Esophagus muscularis mucosa (tissue), 4 donors: ENCODE measurements at regions not wholly inside any gene's neighbourhood (a gene's known extent, or its start where the extent isn't known, plus 50 kb on each side); places are given as distances from the start of the nearest gene placed in this dataset.
A peak's percentile ranks its signal among the peaks of the same experiment; 100 is the strongest.

Experiments
- DNase-seq: peaks from one replicate; pipeline ENCODE4 v3.0.0-alpha.2; 2017; ENCODE audit errors: extremely low spot score
- H3K27ac ChIP-seq, 4 donors: fragments of 200-600 bp; sonication (generic); replicated peaks in 1 of 4; 1 replicate in 3 of 4; 2 replicates in 1 of 4; pipeline ENCODE4 v1.5.1; 2016 to 2019; ENCODE audit warnings: mild to moderate bottlenecking in 1 of 4
- H3K27me3 ChIP-seq, 4 donors: fragments of 200-600 bp; sonication (generic); one replicate each; pipeline versions ENCODE4 v1.5.1 to v1.6.0; 2016 to 2019
- H3K36me3 ChIP-seq, 4 donors: fragments of 200-600 bp; sonication (generic); one replicate each; pipeline ENCODE4 v1.5.1; 2016 to 2019
- H3K4me1 ChIP-seq, 4 donors: fragments of 200-600 bp; sonication (generic); one replicate each; pipeline ENCODE4 v1.5.1; 2016 to 2019
- H3K4me3 ChIP-seq, 4 donors: fragments of 200-600 bp; sonication (generic); 1 replicate in 2 of 4; 2 replicates in 2 of 4; pipeline ENCODE4 v1.5.1; 2016 to 2019; ENCODE audit warnings: mild to moderate bottlenecking in 4 of 4, moderate library complexity in 1 of 4
- H3K9me3 ChIP-seq, 4 donors: fragments of 200-600 bp; sonication (generic); 1 replicate in 3 of 4; 2 replicates in 1 of 4; pipeline ENCODE4 v1.5.1; 2016 to 2019
- EP300 ChIP-seq: sonication (generic); formaldehyde crosslinking; IDR thresholded peaks from one replicate; pipeline ENCODE4 v1.6.1; 2017; ENCODE audit warnings: antibody characterized with exemption
- POLR2A ChIP-seq: fragments of 450-650 bp; IDR thresholded peaks from one replicate; pipeline ENCODE4 v1.6.1; 2017; ENCODE audit warnings: antibody characterized with exemption, moderate library complexity, mild to moderate bottlenecking, low read depth
- POLR2AphosphoS5 ChIP-seq, 2 donors: sonication (generic); formaldehyde crosslinking; IDR thresholded peaks; one replicate each; pipeline ENCODE4 v1.6.1; 2017; ENCODE audit warnings: antibody characterized with exemption in 2 of 2
- WGBS: methylation state at CpG from one replicate; pipeline ENCODE4 v1.1.5; 2018; 5-methylcytosine and 5-hydroxymethylcytosine counted together
- intact Hi-C: fragments of 100-400 bp; cut with DNase I; formaldehyde crosslinking; loops from one replicate; pipeline ENCODE4 v1.15.1; 2023
- TF ChIP-seq, protein P1 (sequence below), 3 experiments: fragments of 200-600 bp in 2 of 3; fragments of 450-650 bp in 1 of 3; sonication (generic) in 2 of 3; IDR thresholded peaks; one replicate each; pipeline ENCODE4 v1.5.1; 2017 to 2019; ENCODE audit warnings: antibody characterized with exemption in 3 of 3, mild to moderate bottlenecking in 2 of 3, moderate library complexity in 1 of 3

DNA sequence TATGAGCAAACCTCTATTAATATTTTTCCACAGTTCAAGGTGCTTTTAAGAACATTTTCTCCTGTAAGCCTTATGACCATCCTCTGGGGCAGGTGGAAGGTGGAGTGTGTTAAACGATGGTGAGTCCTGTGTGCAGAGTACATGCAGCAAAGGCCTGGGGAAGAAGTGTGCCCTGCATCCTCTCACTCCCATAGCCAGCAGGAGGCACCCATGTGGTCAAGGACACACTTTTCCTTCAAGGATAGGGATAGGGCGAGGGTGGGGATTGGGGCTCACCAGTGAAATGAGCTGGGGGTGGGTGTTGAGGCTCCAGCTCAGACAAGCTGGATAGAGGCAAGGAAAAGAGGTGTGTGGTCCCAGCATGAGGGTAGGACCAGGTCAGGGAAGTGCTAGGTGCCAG, 120.8 kb upstream of the KCNE2 start:
- WGBS: 77% methylated on average over 2 of the region's 2 CpGs
- no peaks in the 10 kb centered on the region for H3K27me3 ChIP-seq

DNA sequence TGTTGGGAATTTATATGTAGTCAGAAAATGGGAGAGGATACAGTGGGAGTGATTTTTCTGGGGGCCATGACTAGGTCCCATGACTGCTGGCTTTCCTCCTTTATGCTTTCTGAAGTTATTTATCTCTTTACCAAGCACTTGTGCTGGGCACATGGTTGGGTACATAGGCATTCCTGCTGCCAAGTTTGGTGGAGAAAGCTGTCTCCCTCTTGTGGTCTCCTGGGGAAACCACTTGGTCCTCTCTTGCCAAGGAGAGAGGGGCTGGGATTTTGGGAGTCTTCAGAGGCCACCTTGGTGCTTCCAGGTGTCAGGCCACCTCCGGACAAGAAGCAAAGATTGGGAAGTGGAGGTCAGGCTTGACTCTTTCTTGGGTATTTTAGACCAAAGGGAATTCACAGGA, 120.2 kb upstream of the KCNE2 start:
- Histone ChIP-seq H3K27me3 (no peaks in the 10 kb centered on the region), H3K36me3 (no peaks in the 10 kb centered on the region), H3K4me1 (no peaks in the 10 kb centered on the region), H3K4me3 (no peak overlapping the region), H3K9me3 (peaks cover 0 to 12% (median 4%) of the 10 kb centered on the region in 4 donors), H3K27ac (no peak overlapping the region)
- intact Hi-C loops: no loop called here
- TF ChIP-seq, protein P1, sequence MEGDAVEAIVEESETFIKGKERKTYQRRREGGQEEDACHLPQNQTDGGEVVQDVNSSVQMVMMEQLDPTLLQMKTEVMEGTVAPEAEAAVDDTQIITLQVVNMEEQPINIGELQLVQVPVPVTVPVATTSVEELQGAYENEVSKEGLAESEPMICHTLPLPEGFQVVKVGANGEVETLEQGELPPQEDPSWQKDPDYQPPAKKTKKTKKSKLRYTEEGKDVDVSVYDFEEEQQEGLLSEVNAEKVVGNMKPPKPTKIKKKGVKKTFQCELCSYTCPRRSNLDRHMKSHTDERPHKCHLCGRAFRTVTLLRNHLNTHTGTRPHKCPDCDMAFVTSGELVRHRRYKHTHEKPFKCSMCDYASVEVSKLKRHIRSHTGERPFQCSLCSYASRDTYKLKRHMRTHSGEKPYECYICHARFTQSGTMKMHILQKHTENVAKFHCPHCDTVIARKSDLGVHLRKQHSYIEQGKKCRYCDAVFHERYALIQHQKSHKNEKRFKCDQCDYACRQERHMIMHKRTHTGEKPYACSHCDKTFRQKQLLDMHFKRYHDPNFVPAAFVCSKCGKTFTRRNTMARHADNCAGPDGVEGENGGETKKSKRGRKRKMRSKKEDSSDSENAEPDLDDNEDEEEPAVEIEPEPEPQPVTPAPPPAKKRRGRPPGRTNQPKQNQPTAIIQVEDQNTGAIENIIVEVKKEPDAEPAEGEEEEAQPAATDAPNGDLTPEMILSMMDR (IDR thresholded peaks at IDR 0.05): peak in 2 of 3 experiments; percentile 17 to 36
- no peak for TF ChIP-seq EP300
- 58% methylated on average over 1 of the region's 1 CpG for WGBS
- DNase-seq: no peak

More for the DNA sequence above, 120.8 kb upstream of the KCNE2 start:
- Histone ChIP-seq H3K4me1 (no peaks in the 10 kb centered on the region), H3K4me3 (no peak overlapping the region), H3K36me3 (no peaks in the 10 kb centered on the region), H3K9me3 (peaks cover 0 to 10% (median 4%) of the 10 kb centered on the region in 4 donors), H3K27ac (no peak overlapping the region)
- intact Hi-C loops: no loop called here
- no peak for DNase-seq
- TF ChIP-seq, protein P1 (IDR thresholded peaks at IDR 0.05): no peak
- TF ChIP-seq POLR2AphosphoS5 (IDR thresholded peaks at IDR 0.05) (no peak), EP300 (no peak), POLR2A (no peak)

DNA sequence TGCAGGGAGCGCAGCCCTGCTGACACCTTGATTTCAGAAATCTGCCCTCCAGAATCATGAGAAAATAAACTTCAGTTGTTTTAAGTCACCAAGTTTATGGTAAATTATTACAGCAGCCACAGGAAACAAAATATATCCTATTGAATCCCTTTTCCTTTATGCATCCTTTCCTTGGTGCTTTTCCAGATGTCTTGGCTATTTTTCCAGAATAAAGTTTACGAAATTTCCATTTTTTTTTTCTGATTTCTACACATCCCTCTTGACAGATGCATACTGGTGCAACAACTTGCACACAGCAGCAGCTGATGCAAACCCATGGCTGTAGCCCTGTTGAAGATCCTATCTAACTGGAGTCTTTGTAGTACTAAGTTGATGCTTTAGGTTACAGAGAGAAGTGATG, 111.1 kb upstream of the KCNE2 start:
- Histone ChIP-seq H3K4me1 (peaks cover 0 to 9% (median 0%) of the 10 kb centered on the region in 4 donors), H3K4me3 (no peak overlapping the region), H3K36me3 (no peaks in the 10 kb centered on the region), H3K9me3 (peaks cover 0 to 24% (median 15%) of the 10 kb centered on the region in 4 donors), H3K27me3 (no peaks in the 10 kb centered on the region), H3K27ac (no peak overlapping the region)
- no peak for TF ChIP-seq POLR2A
- WGBS: 86% methylated on average over 2 of the region's 2 CpGs
- intact Hi-C loops: no loop called here
- DNase-seq: no peak

DNA sequence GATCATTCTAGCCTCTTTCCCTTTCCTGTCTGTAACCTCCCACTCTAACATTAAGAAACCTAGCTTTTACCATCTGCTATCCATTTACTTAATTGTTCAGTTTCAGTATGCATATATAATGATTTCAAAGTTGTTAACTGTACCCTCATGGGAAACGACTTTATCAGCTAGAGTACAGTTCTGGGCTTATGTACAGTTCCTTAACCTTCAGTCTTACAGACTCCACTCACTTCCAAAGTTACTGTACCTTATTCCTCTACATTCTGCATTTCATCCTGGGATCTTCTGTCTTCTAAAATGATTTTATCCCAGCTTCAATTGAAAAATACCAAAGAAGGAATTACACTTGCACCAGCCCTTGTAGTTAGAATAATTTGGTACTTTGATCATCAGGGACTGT, 108.7 kb upstream of the KCNE2 start:
- H3K9me3 ChIP-seq: peaks cover 0 to 21% (median 13%) of the 10 kb centered on the region in 4 donors
- no peak for DNase-seq
- no peaks in the 10 kb centered on the region for H3K27me3 ChIP-seq
- H3K4me1 ChIP-seq: peaks cover 0 to 9% (median under 1%) of the 10 kb centered on the region in 4 donors
- no peak overlapping the region for H3K27ac ChIP-seq
- H3K4me3 ChIP-seq: no peak overlapping the region
- TF ChIP-seq, protein P1 (IDR thresholded peaks at IDR 0.05): no peak
- TF ChIP-seq POLR2AphosphoS5 (IDR thresholded peaks at IDR 0.05) (no peak), POLR2A (no peak), EP300 (no peak)
- intact Hi-C loops: no loop called here
- WGBS: 82% methylated on average over 1 of the region's 1 CpG
- H3K36me3 ChIP-seq: no peaks in the 10 kb centered on the region

DNA sequence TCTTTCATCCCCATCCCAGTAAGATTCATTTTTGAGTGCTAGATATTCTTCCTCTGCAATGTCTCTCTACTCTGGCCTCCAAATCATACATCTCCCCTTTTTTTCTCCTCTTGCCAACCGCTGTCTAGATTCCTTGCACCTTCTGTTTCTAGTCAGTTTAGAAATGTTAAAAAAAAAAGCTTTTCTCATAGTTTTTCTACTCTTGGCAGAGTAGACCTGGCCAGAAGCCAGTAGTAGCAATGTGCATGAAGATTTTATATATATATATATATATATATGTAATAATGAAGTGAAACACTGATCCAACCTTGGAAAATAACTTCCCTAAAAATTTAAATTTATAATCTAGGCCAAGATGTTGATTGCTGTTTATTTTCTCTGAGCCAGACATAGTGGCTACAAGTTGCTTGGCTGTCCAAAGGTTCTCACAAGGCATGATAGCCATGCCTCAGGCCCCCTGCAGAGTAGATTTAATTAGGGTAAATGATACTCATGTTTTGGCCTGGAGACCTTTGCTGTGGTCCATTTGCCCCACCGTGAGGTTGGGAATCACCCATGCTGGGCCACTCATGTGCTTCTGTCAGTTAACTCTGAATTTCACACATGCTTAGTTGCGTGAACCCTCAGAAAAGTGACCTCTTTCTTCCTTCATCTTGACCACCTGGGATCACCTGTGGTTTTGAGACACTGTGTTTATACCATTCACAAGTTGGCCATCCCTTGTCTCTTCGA, 103.4 kb upstream of the KCNE2 start:
- DNase-seq: no peak
- Histone ChIP-seq H3K27ac (no peak overlapping the region), H3K36me3 (no peaks in the 10 kb centered on the region), H3K9me3 (peaks cover 0 to 5% (median 4%) of the 10 kb centered on the region in 4 donors), H3K4me3 (no peak overlapping the region), H3K4me1 (peaks cover 0 to 42% (median 30%) of the 10 kb centered on the region in 4 donors), H3K27me3 (no peaks in the 10 kb centered on the region)
- intact Hi-C loops: no loop called here
- WGBS: 77% methylated on average over 4 of the region's 4 CpGs
- no peak for TF ChIP-seq POLR2AphosphoS5 (IDR thresholded peaks at IDR 0.05)
- no peak for TF ChIP-seq POLR2A
- no peak for TF ChIP-seq EP300
- TF ChIP-seq, protein P1 (IDR thresholded peaks at IDR 0.05): no peak
